Smooth muscle cell (in vitro differentiated cells): ENCODE measurements at regions not wholly inside any gene's neighbourhood (a gene's known extent, or its start where the extent isn't known, plus 50 kb on each side); places are given as distances from the start of the nearest gene placed in this dataset.

Experiments
- DNase-seq: peaks from one replicate; lab custom pipeline; 2025; ENCODE audit not compliant: unreplicated experiment; lab: John Stamatoyannopoulos, UW
- H2AFZ ChIP-seq: fragments of 200-600 bp; sonication (generic); 2 replicates; pipeline ENCODE4 v1.6.0; 2016; ENCODE audit warnings: antibody characterized with exemption, low read depth, mild to moderate bottlenecking
- H3F3A ChIP-seq: fragments of 200-600 bp; sonication (generic); 2 replicates; pipeline ENCODE4 v1.6.0; 2017; ENCODE audit warnings: antibody characterized with exemption, low read depth
- H3K27ac ChIP-seq: fragments of 200-600 bp; sonication (generic); 2 replicates; pipeline ENCODE4 v1.5.1; 2016; ENCODE audit warnings: low read depth, mild to moderate bottlenecking
- H3K27me3 ChIP-seq: fragments of 200-600 bp; sonication (generic); 2 replicates; pipeline ENCODE4 v1.6.1; 2016; ENCODE audit warnings: low read depth, mild to moderate bottlenecking
- H3K36me3 ChIP-seq: fragments of 200-600 bp; sonication (generic); 2 replicates; pipeline ENCODE4 v1.5.1; 2016; ENCODE audit warnings: low read depth
- H3K4me1 ChIP-seq: fragments of 200-600 bp; sonication (generic); 2 replicates; pipeline ENCODE4 v1.5.1; 2016; ENCODE audit warnings: low read depth
- H3K4me2 ChIP-seq: fragments of 200-600 bp; sonication (generic); 2 replicates; pipeline ENCODE4 v1.6.0; 2016; ENCODE audit warnings: mild to moderate bottlenecking
- H3K4me3 ChIP-seq: fragments of 200-600 bp; sonication (generic); 2 replicates; pipeline ENCODE4 v1.5.1; 2016; ENCODE audit warnings: mild to moderate bottlenecking
- H3K79me2 ChIP-seq: fragments of 200-600 bp; sonication (generic); 2 replicates; pipeline ENCODE4 v1.6.0; 2016; ENCODE audit warnings: low read depth, mild to moderate bottlenecking
- H3K9ac ChIP-seq: fragments of 200-600 bp; sonication (generic); 2 replicates; pipeline ENCODE4 v1.6.0; 2016; ENCODE audit warnings: low read depth
- H3K9me3 ChIP-seq: fragments of 200-600 bp; sonication (generic); replicated peaks from 2 replicates; pipeline ENCODE4 v1.5.1; 2016; ENCODE audit warnings: low read depth
- H4K20me1 ChIP-seq: fragments of 200-600 bp; sonication (generic); 2 replicates; pipeline ENCODE4 v1.6.0; 2016; ENCODE audit warnings: low read depth
- WGBS: methylation state at CpG from one replicate; pipeline ENCODE4 v1.1.7; 2016; ENCODE audit warnings: low lambda C conversion rate; 5-methylcytosine and 5-hydroxymethylcytosine counted together
- TF ChIP-seq, protein P1 (sequence below): fragments of 200-600 bp; sonication (generic); IDR thresholded peaks from 2 replicates; pipeline ENCODE4 v1.5.1; 2017; ENCODE audit warnings: borderline replicate concordance, mild to moderate bottlenecking, antibody characterized with exemption; ENCODE audit not compliant: insufficient read depth, poor library complexity, severe bottlenecking

DNA sequence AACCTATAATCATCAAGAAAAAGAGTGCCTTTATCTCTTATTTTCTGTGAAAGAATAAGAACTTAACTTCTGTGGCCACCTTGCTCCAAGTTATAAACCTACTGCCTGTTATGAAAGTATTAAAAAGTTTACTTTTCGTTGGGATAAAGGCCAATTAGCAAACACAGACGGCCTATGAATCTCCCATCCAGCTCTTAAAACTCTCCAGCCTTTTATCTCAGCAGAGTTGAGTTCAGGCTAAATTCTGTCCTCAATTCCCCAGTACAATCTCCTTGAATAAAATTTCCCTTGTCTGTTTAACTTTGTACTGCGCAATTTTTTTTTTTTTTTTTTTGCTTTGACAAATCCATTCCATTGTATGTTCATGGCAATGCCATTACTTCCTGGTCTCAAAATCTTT lies 1058.4 kb downstream of the SLITRK5 start:
- Histone ChIP-seq H3K4me3 (no peak overlapping the region), H3K27ac (no peak overlapping the region), H3K79me2 (no peaks in the 10 kb centered on the region), H4K20me1 (no peaks in the 10 kb centered on the region), H3K4me2 (no peak overlapping the region), H3K27me3 (no peaks in the 10 kb centered on the region), H3F3A (no peaks in the 10 kb centered on the region), H3K4me1 (no peaks in the 10 kb centered on the region), H3K9me3 (no peaks in the 10 kb centered on the region), H3K36me3 (no peaks in the 10 kb centered on the region), H2AFZ (no peak overlapping the region), H3K9ac (no peak overlapping the region)
- 85% methylated on average over 3 of the region's 3 CpGs for WGBS
- TF ChIP-seq, protein P1, sequence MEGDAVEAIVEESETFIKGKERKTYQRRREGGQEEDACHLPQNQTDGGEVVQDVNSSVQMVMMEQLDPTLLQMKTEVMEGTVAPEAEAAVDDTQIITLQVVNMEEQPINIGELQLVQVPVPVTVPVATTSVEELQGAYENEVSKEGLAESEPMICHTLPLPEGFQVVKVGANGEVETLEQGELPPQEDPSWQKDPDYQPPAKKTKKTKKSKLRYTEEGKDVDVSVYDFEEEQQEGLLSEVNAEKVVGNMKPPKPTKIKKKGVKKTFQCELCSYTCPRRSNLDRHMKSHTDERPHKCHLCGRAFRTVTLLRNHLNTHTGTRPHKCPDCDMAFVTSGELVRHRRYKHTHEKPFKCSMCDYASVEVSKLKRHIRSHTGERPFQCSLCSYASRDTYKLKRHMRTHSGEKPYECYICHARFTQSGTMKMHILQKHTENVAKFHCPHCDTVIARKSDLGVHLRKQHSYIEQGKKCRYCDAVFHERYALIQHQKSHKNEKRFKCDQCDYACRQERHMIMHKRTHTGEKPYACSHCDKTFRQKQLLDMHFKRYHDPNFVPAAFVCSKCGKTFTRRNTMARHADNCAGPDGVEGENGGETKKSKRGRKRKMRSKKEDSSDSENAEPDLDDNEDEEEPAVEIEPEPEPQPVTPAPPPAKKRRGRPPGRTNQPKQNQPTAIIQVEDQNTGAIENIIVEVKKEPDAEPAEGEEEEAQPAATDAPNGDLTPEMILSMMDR: no peak
- no peak for DNase-seq

DNA sequence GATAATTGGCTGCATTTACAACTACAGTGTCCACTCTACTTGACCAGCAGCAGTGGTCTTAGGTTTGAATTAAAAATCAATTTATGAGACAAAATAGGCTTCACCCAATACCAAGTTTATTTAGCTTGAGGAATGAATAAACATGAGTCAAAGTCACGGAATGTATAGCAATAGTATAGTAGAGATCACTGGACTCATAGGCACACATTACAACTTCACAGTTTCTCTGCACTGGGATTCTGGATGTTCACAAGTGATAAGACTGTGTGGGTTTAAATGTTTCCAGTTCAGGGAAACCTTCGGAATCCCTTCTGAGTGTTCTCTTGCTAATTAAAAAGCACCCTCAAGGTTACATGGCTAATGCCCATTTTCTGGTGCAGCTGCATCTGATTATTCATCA lies 1064.9 kb downstream of the SLITRK5 start:
- no peak for DNase-seq
- no peaks in the 10 kb centered on the region for H3K27me3 ChIP-seq
- H4K20me1 ChIP-seq: no peaks in the 10 kb centered on the region
- no peak overlapping the region for H3K9ac ChIP-seq
- no peaks in the 10 kb centered on the region for H3F3A ChIP-seq
- no peak overlapping the region for H2AFZ ChIP-seq
- TF ChIP-seq, protein P1: no peak
- H3K4me3 ChIP-seq: no peak overlapping the region
- no peaks in the 10 kb centered on the region for H3K9me3 ChIP-seq
- H3K4me2 ChIP-seq: no peak overlapping the region
- H3K79me2 ChIP-seq: no peaks in the 10 kb centered on the region
- H3K4me1 ChIP-seq: no peaks in the 10 kb centered on the region
- 39% methylated on average over 2 of the region's 2 CpGs for WGBS
- no peak overlapping the region for H3K27ac ChIP-seq
- no peaks in the 10 kb centered on the region for H3K36me3 ChIP-seq

DNA sequence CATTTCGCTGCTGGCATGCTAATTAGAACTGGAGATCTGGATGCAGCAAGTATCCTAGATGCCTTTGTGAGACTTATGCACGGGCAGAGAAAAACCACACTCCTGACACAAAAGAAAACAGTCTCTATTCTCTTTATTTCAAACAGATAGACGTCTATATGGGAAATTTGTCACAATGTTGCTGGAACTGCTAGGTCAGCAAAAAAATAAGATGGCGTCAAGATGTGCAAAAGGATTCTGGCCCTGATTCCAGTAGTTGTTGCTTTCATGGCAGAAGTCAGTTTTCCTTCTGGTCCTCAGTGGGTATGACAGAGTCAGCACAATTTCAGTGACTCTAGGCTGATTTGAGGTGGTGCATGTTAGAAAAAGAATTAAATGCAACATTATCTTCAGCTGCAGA lies 1068.0 kb downstream of the SLITRK5 start:
- H3K4me3 ChIP-seq: no peak overlapping the region
- 95% methylated on average over 4 of the region's 4 CpGs for WGBS

DNA sequence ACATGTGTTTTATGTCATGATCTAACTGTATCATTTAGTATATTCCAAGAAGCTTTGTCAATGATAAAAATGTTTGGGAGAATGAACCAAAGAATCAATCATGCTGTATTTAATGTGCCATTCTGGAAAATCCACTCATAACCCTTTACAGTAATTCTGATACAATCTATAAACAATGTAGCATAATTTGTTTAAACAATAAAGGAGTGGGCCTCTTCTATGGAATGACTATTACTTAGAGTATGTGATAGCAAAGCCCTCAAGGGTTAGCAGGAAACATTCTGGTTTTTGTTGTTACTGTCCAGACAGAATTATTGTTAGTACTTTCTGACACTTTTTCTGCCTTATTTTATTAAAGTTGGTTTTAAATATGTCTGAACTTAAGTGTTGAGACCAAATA lies 1073.1 kb downstream of the SLITRK5 start:
- Histone ChIP-seq H3K4me1 (no peaks in the 10 kb centered on the region), H3K27ac (no peak overlapping the region), H3F3A (no peaks in the 10 kb centered on the region), H3K9me3 (no peaks in the 10 kb centered on the region), H3K79me2 (no peaks in the 10 kb centered on the region), H3K4me2 (no peak overlapping the region), H3K36me3 (no peaks in the 10 kb centered on the region), H3K9ac (no peak overlapping the region), H3K27me3 (no peaks in the 10 kb centered on the region), H3K4me3 (no peak overlapping the region), H2AFZ (no peak overlapping the region), H4K20me1 (no peaks in the 10 kb centered on the region)
- no peak for DNase-seq
- TF ChIP-seq, protein P1: no peak

More for the DNA sequence above, 1068.0 kb downstream of the SLITRK5 start:
- H3K79me2 ChIP-seq: no peaks in the 10 kb centered on the region
- H3K27me3 ChIP-seq: no peaks in the 10 kb centered on the region
- no peak overlapping the region for H3K4me2 ChIP-seq
- H3K27ac ChIP-seq: no peak overlapping the region
- H3F3A ChIP-seq: no peaks in the 10 kb centered on the region
- no peak for DNase-seq
- TF ChIP-seq, protein P1: no peak
- H3K9ac ChIP-seq: no peak overlapping the region
- no peak overlapping the region for H2AFZ ChIP-seq
- H3K36me3 ChIP-seq: no peaks in the 10 kb centered on the region
- no peaks in the 10 kb centered on the region for H3K9me3 ChIP-seq
- no peaks in the 10 kb centered on the region for H4K20me1 ChIP-seq
- H3K4me1 ChIP-seq: no peaks in the 10 kb centered on the region
